ENCODE measurements at regions not wholly inside any gene's neighbourhood (a gene's known extent, or its start where the extent isn't known, plus 50 kb on each side); places are given as distances from the start of the nearest gene placed in this dataset.

DNA sequence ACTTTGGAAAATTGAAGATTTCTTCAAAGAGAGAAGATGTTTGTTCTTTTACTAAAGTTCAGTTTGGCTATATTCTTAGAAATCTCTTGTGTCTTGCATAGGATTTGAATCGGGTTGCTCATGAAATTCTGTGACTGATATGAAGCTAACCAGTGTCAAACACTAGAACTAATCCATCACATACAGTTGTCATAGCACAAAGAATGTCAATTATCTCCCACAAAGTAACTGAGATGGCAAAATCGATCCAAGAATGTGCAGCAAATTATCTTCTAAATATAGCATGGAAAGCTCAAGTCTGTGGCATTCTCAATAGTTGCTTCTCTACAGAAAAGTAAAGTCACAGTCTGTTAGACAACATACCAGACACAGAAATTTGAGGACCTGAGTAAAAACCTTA, 768.1 kb upstream of the LRRN3 start:
- H3K4me1 ChIP-seq, result no peaks in the 10 kb centered on the region
- intact Hi-C loops (cut with DNase I), result no loop called here
- no peak for DNase-seq (ENCODE audit: low spot score in 2 of 2)
- TF ChIP-seq, protein P1, sequence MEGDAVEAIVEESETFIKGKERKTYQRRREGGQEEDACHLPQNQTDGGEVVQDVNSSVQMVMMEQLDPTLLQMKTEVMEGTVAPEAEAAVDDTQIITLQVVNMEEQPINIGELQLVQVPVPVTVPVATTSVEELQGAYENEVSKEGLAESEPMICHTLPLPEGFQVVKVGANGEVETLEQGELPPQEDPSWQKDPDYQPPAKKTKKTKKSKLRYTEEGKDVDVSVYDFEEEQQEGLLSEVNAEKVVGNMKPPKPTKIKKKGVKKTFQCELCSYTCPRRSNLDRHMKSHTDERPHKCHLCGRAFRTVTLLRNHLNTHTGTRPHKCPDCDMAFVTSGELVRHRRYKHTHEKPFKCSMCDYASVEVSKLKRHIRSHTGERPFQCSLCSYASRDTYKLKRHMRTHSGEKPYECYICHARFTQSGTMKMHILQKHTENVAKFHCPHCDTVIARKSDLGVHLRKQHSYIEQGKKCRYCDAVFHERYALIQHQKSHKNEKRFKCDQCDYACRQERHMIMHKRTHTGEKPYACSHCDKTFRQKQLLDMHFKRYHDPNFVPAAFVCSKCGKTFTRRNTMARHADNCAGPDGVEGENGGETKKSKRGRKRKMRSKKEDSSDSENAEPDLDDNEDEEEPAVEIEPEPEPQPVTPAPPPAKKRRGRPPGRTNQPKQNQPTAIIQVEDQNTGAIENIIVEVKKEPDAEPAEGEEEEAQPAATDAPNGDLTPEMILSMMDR (IDR thresholded peaks at IDR 0.05), result no peak
- H3K4me3 ChIP-seq, result no peak overlapping the region
- H3K36me3 ChIP-seq, result no peaks in the 10 kb centered on the region
- no peaks in the 10 kb centered on the region for H3K9me3 ChIP-seq
- H3K27me3 ChIP-seq, result no peaks in the 10 kb centered on the region
- no peak overlapping the region for H3K27ac ChIP-seq

DNA sequence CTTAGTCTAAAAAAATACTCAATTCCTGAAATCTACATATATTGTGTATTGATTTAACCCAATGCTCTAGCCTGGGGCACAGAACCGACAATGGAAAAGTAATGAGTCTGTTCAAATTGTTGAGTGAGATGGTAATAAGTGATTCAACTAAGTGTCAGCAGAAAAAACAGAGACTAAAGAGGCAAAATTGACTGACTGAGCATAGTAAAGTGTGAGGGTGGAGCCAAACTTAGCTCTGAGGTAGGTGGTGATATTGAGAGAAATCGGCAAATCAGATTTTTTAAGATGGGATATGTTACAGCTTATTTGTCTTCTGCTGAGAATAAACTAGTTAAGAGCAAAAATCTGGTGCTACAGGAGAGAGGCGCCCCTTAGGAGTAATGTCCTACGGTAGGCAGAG, 764.0 kb upstream of the LRRN3 start:
- intact Hi-C loops (cut with DNase I), result no loop called here
- H3K4me1 ChIP-seq, result no peaks in the 10 kb centered on the region
- H3K9me3 ChIP-seq, result no peaks in the 10 kb centered on the region
- H3K27me3 ChIP-seq, result no peaks in the 10 kb centered on the region
- H3K36me3 ChIP-seq, result no peaks in the 10 kb centered on the region
- no peak for DNase-seq (ENCODE audit: low spot score in 2 of 2)
- H3K4me3 ChIP-seq, result no peak overlapping the region
- no peak overlapping the region for H3K27ac ChIP-seq
- TF ChIP-seq, protein P1 (IDR thresholded peaks at IDR 0.05), result no peak

DNA sequence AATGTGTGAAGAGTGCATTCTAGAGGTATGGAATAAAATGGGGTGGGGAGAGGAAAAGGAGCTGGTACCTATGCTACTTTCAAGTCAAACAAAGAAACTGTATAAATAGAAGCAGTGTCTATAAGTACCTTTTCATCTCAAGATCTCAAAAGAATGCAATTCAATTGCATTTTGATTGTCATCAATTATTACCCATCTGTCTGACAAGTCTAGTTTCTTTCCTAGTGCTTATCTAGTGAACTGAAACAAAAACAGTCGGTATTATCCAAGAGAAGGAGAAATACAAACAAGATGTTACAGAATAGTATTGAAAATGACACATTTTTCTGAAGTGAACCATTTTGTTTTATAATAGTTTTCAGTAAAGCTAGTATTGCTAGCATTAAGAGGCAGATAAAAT, 754.5 kb upstream of the LRRN3 start:
- H3K4me1 ChIP-seq, result no peaks in the 10 kb centered on the region
- no peak for DNase-seq (ENCODE audit: low spot score in 2 of 2)
- intact Hi-C loops (cut with DNase I), result no loop called here
- no peak overlapping the region for H3K27ac ChIP-seq
- H3K36me3 ChIP-seq, result no peaks in the 10 kb centered on the region
- no peaks in the 10 kb centered on the region for H3K27me3 ChIP-seq
- no peaks in the 10 kb centered on the region for H3K9me3 ChIP-seq
- TF ChIP-seq, protein P1 (IDR thresholded peaks at IDR 0.05), result no peak
- no peak overlapping the region for H3K4me3 ChIP-seq

DNA sequence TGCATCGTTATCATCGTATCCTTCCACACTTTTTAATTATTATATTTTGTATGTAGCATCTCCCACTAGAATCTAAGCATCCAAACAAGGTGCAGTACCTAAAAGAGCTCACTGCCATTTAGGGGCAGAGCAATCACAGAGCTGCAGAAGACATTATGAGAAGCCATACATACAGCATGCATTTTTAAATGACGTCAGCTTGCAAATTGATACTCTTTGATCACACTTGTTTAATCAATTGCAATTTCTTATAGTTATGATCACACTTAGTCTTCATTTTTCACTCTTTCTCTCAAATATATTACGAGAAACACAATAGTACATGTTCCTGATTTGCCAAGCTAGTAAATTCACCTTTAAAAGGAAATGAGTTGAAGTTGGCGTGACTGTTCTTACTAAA, 753.3 kb upstream of the LRRN3 start:
- intact Hi-C loops (cut with DNase I), result no loop called here
- H3K4me1 ChIP-seq, result no peaks in the 10 kb centered on the region
- TF ChIP-seq, protein P1 (IDR thresholded peaks at IDR 0.05), result no peak
- H3K4me3 ChIP-seq, result no peak overlapping the region
- H3K9me3 ChIP-seq, result no peaks in the 10 kb centered on the region
- no peak overlapping the region for H3K27ac ChIP-seq
- no peak for DNase-seq (ENCODE audit: low spot score in 2 of 2)
- H3K27me3 ChIP-seq, result no peaks in the 10 kb centered on the region
- H3K36me3 ChIP-seq, result no peaks in the 10 kb centered on the region

DNA sequence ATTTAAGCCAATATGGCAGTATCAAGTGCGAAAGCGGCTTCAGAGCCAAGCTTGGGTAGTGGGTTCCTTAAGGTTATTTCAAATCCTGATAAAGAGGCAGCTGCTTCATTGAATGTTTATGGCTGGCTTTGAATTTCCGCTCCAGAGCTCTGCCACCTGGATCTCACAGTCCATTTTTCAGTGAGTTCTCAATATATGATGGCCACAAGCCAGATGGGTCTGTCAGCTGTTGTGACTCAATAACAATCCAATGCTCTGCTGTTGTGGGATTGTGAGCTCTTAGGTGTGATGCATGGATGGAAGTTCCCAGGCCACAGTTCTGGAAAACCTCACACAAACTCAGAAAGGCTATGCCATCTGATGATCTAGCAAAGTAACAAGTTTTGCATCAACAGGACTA, 743.8 kb upstream of the LRRN3 start:
- Histone ChIP-seq H3K4me1 (no peaks in the 10 kb centered on the region), H3K9me3 (no peaks in the 10 kb centered on the region), H3K36me3 (no peaks in the 10 kb centered on the region), H3K4me3 (no peak overlapping the region), H3K27me3 (no peaks in the 10 kb centered on the region), H3K27ac (no peak overlapping the region)
- intact Hi-C loops (cut with DNase I), result no loop called here
- DNase-seq (ENCODE audit: low spot score in 2 of 2), result no peak
- TF ChIP-seq, protein P1 (IDR thresholded peaks at IDR 0.05), result no peak

DNA sequence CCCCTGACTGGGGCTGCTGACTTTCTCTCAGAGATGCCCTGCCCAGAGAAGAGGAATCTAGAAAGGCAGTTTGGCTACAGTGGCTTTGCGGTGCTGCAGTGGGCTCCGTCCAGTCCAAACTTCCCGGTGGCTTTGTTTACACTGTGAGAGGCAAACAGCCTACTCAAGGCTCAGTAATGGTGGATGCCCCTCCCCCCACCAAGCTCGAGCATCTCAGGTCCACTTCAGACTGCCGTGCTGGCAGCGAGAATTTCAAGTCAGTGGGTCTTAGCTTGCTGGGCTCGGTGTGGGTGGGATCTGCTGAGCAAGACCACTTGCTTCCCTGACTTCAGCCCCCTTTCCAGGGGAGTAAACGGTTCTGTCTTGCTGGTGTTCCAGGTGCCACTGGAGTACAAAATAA, 734.5 kb upstream of the LRRN3 start:
- intact Hi-C loops (cut with DNase I), result no loop called here
- DNase-seq (ENCODE audit: low spot score in 2 of 2), result no peak
- Histone ChIP-seq H3K9me3 (no peaks in the 10 kb centered on the region), H3K4me1 (no peaks in the 10 kb centered on the region), H3K4me3 (no peak overlapping the region), H3K36me3 (no peaks in the 10 kb centered on the region), H3K27me3 (no peaks in the 10 kb centered on the region), H3K27ac (no peak overlapping the region)
- TF ChIP-seq, protein P1 (IDR thresholded peaks at IDR 0.05), result no peak

Data from ascending aorta (tissue), 2 donors.